ENCODE measurements at regions not wholly inside any gene's neighbourhood (a gene's known extent, or its start where the extent isn't known, plus 50 kb on each side); places are given as distances from the start of the nearest gene placed in this dataset.

DNA sequence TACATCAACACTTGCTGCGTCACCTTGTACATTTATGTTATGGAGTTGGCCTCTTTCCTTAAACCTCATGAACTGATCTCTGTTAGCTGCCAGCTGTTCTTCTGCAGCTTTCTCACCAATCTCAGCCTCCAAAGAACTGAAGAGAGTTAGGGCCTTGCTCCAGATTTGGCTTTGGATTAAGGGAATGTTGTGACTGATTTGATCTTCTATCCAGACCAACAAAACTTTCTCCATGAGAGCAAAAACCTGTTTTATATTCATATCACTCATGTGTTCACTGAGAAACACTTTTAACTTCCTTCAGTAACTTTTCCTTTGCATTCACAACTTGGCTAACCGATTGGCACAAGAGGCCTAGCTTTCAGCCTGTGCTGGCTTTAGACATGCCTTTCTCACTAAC is 1156.0 kb upstream of the CADM2 start:
- TF ChIP-seq, protein P1, sequence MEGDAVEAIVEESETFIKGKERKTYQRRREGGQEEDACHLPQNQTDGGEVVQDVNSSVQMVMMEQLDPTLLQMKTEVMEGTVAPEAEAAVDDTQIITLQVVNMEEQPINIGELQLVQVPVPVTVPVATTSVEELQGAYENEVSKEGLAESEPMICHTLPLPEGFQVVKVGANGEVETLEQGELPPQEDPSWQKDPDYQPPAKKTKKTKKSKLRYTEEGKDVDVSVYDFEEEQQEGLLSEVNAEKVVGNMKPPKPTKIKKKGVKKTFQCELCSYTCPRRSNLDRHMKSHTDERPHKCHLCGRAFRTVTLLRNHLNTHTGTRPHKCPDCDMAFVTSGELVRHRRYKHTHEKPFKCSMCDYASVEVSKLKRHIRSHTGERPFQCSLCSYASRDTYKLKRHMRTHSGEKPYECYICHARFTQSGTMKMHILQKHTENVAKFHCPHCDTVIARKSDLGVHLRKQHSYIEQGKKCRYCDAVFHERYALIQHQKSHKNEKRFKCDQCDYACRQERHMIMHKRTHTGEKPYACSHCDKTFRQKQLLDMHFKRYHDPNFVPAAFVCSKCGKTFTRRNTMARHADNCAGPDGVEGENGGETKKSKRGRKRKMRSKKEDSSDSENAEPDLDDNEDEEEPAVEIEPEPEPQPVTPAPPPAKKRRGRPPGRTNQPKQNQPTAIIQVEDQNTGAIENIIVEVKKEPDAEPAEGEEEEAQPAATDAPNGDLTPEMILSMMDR (IDR thresholded peaks at IDR 0.05), result no peak
- no peak for TF ChIP-seq POLR2A (IDR thresholded peaks at IDR 0.05)
- no peak for TF ChIP-seq POLR2AphosphoS5 (IDR thresholded peaks at IDR 0.05)
- no peak for TF ChIP-seq EP300 (IDR thresholded peaks at IDR 0.05; ENCODE audit: low read depth)

All from transverse colon (tissue), 4 donors.